ENCODE measurements at regions not wholly inside any gene's neighbourhood (a gene's known extent, or its start where the extent isn't known, plus 50 kb on each side); places are given as distances from the start of the nearest gene placed in this dataset.

GRCh38 chr3:80285388-80285787, 517.6 kb upstream of the ROBO1 start:
- no peak overlapping the region for H3K4me3 Mint-ChIP-seq
- no peaks in the 10 kb centered on the region for H3K4me1 Mint-ChIP-seq
- CTCF ChIA-PET: no interaction called here
- peaks cover 6% of the 10 kb centered on the region for H3K9me3 Mint-ChIP-seq
- DNase-seq: no peak
- H3K27me3 Mint-ChIP-seq: no peaks in the 10 kb centered on the region
- no peaks in the 10 kb centered on the region for H3K36me3 Mint-ChIP-seq
- no peak overlapping the region for H3K27ac Mint-ChIP-seq

- no peak overlapping the region for H3K27ac Mint-ChIP-seq
- no peak for DNase-seq
- H3K36me3 Mint-ChIP-seq: no peaks in the 10 kb centered on the region
- CTCF ChIA-PET: no interaction called here
- no peak overlapping the region for H3K4me3 Mint-ChIP-seq
- no peaks in the 10 kb centered on the region for H3K4me1 Mint-ChIP-seq
- H3K27me3 Mint-ChIP-seq: no peaks in the 10 kb centered on the region
- peaks cover 9% of the 10 kb centered on the region for H3K9me3 Mint-ChIP-seq
Observed at GRCh38 chr3:80283783-80284182, 516.0 kb upstream of the ROBO1 start.

DNA sequence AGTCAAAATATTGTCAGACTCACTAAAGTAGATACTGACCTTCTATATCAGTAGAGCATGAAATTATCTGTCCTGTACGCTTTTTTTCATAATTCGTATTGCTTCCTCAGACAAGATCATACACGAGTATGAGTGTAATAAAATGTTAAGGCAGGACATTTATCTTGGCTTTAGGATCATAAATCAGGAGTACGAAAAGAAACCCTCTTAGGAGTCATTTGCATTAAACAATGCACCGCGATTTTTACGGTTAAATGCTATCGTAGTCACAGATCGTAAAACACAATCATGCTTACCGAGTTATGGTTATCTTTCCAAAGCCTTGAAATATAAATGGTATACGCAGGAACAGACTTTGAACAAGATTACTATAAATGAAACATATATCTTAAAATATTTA, 510.3 kb upstream of the ROBO1 start:
- DNase-seq: no peak
- Mint-ChIP-seq H3K9me3 (peaks cover 9% of the 10 kb centered on the region), H3K36me3 (no peaks in the 10 kb centered on the region), H3K27ac (no peak overlapping the region), H3K27me3 (no peaks in the 10 kb centered on the region), H3K4me3 (no peak overlapping the region), H3K4me1 (no peaks in the 10 kb centered on the region)
- CTCF ChIA-PET: no interaction called here

DNA sequence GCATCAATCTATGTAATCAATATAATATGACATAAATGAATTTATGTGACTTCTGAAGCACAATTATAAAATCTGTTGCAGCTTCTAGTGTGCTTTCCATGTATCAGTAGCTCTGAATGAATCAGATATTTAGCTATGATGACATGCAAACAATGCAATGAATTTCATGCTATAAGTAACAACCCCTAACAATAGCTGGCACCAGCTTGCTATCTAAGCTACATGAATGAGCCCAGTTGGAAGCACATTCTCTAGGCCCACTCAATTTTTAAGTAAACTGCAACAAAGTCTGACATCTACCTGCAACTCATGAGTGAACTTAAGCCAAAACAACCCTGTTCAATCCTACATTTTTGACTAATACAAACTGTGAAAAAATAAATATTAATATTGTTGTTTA, 507.3 kb upstream of the ROBO1 start:
- Mint-ChIP-seq H3K4me1 (no peaks in the 10 kb centered on the region), H3K4me3 (no peak overlapping the region), H3K27me3 (no peaks in the 10 kb centered on the region), H3K9me3 (peaks cover 7% of the 10 kb centered on the region), H3K27ac (no peak overlapping the region), H3K36me3 (no peaks in the 10 kb centered on the region)
- DNase-seq: no peak
- CTCF ChIA-PET: no interaction called here

- Mint-ChIP-seq H3K4me1 (no peaks in the 10 kb centered on the region), H3K27me3 (no peaks in the 10 kb centered on the region), H3K36me3 (no peaks in the 10 kb centered on the region), H3K27ac (no peak overlapping the region), H3K9me3 (no peaks in the 10 kb centered on the region), H3K4me3 (no peak overlapping the region)
- CTCF ChIA-PET: no interaction called here
- no peak for DNase-seq
Observed at GRCh38 chr3:80263260-80263659, 495.5 kb upstream of the ROBO1 start.

DNA sequence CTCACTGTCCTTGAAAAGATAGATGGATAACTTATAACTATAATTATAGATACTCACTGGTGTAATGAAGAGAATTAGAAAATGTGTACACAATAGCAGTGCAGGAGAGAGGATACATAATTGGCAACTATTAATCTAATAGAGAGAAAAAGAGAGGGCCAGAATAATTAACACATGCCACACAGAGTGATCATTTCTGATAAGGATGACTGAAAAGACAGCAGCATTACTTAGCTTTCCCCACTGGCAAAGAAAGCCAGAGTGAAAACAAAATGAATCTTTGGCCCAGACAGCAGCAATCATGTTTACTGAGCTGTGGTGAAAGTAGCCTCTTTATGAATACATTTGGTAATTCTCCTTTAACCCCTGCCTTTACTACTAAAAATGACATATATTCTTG, 493.3 kb upstream of the ROBO1 start:
- DNase-seq: no peak
- Mint-ChIP-seq H3K4me3 (no peak overlapping the region), H3K4me1 (no peaks in the 10 kb centered on the region), H3K27me3 (no peaks in the 10 kb centered on the region), H3K36me3 (no peaks in the 10 kb centered on the region), H3K9me3 (peaks cover 3% of the 10 kb centered on the region), H3K27ac (no peak overlapping the region)
- CTCF ChIA-PET: no interaction called here

GRCh38 chr3:80259736-80260135, 491.9 kb upstream of the ROBO1 start:
- no peak for DNase-seq
- CTCF ChIA-PET: no interaction called here
- no peak overlapping the region for H3K27ac Mint-ChIP-seq
- no peaks in the 10 kb centered on the region for H3K27me3 Mint-ChIP-seq
- peaks cover 3% of the 10 kb centered on the region for H3K9me3 Mint-ChIP-seq
- no peaks in the 10 kb centered on the region for H3K4me1 Mint-ChIP-seq
- no peaks in the 10 kb centered on the region for H3K36me3 Mint-ChIP-seq
- H3K4me3 Mint-ChIP-seq: no peak overlapping the region

GRCh38 chr3:80252113-80252512, 484.3 kb upstream of the ROBO1 start:
- no peak for DNase-seq
- no peak overlapping the region for H3K4me3 Mint-ChIP-seq
- no peaks in the 10 kb centered on the region for H3K36me3 Mint-ChIP-seq
- CTCF ChIA-PET: no interaction called here
- H3K27ac Mint-ChIP-seq: no peak overlapping the region
- no peaks in the 10 kb centered on the region for H3K4me1 Mint-ChIP-seq
- no peaks in the 10 kb centered on the region for H3K27me3 Mint-ChIP-seq
- peaks cover 29% of the 10 kb centered on the region for H3K9me3 Mint-ChIP-seq

DNA sequence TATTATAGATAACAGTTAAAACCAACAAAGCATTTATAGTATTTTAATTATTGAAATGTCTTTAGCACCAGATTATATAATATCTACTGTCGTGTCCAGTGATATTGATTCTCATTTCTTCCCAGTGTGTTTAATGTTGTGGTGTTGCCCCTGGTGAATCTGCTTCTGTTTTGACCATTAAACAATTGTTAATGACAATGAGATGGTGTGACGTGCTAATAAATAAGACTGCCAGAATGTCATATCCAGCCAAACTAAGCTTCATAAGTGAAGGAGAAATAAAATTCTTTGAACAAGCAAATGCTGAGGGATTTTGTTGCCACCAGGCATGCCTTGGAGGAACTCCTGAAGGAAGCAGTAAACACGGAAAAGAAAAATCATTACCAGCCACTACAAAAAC, 480.0 kb upstream of the ROBO1 start:
- CTCF ChIA-PET: no interaction called here
- H3K27ac Mint-ChIP-seq: no peak overlapping the region
- H3K4me3 Mint-ChIP-seq: no peak overlapping the region
- H3K27me3 Mint-ChIP-seq: no peaks in the 10 kb centered on the region
- DNase-seq: no peak
- no peaks in the 10 kb centered on the region for H3K4me1 Mint-ChIP-seq
- H3K36me3 Mint-ChIP-seq: no peaks in the 10 kb centered on the region
- H3K9me3 Mint-ChIP-seq: peaks cover 37% of the 10 kb centered on the region

DNA sequence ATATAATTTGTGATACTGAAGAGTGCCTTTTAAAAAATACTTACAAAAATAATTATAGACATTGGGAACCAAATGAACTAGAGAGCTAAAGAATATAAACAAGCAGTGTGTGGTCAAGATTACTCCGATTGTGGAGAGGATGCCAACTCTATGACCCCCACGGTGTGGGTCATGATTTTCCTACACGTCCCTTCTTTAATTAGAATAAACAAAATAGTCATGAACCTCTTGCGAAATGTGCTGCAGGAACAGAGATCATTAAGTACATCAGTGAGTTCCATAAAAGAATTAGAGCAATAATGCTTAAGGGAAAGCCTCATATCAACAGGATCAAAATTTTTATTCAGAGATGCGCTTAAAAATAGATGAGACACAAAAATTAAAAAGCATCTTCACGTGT, 476.6 kb upstream of the ROBO1 start:
- H3K27ac Mint-ChIP-seq: no peak overlapping the region
- no peaks in the 10 kb centered on the region for H3K36me3 Mint-ChIP-seq
- DNase-seq: no peak
- H3K9me3 Mint-ChIP-seq: peaks cover 28% of the 10 kb centered on the region
- no peaks in the 10 kb centered on the region for H3K4me1 Mint-ChIP-seq
- CTCF ChIA-PET: no interaction called here
- no peaks in the 10 kb centered on the region for H3K27me3 Mint-ChIP-seq
- H3K4me3 Mint-ChIP-seq: no peak overlapping the region

DNA sequence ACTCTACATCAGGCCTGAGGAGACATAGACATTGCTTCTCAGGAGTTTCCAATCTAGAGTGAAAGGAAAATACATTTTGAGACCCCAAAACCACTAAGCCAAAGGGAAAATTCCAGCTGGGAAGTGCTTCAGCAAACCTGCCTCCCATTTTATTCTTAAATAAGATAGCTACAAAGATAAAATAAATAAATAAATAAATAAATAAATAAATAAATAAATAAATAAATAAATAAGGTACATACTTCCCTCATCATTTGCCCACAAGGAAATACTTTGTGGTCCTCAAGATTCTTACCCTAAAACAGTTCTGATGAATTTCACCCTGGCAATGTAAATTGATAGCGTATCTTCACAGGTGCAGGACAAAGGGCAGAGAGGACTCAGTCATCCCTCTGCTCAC, 474.0 kb upstream of the ROBO1 start:
- DNase-seq: no peak
- Mint-ChIP-seq H3K27me3 (no peaks in the 10 kb centered on the region), H3K27ac (no peak overlapping the region), H3K4me3 (no peak overlapping the region), H3K36me3 (no peaks in the 10 kb centered on the region), H3K4me1 (no peaks in the 10 kb centered on the region), H3K9me3 (peaks cover 14% of the 10 kb centered on the region)
- CTCF ChIA-PET: no interaction called here

DNA sequence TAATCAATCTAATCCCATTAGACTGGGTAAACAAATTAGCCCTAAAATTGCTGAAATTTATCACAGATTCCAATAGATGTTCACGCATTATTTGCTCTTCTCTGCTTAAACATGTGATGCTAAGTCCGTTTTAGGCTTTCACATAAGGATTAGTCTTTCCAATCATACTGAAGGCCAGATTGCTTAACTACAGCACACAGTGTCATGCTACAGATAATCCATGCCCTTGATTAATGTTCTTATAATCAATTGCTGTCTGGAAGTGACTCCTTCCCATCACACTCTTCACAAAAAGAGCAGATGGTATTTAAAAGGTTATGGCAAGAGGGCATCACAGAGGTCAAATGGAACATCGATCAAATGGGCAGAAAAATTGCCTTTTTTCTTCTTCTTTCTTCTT, 471.5 kb upstream of the ROBO1 start:
- no peak for DNase-seq
- H3K9me3 Mint-ChIP-seq: peaks cover 14% of the 10 kb centered on the region
- no peak overlapping the region for H3K4me3 Mint-ChIP-seq
- CTCF ChIA-PET: no interaction called here
- no peak overlapping the region for H3K27ac Mint-ChIP-seq
- no peaks in the 10 kb centered on the region for H3K27me3 Mint-ChIP-seq
- no peaks in the 10 kb centered on the region for H3K36me3 Mint-ChIP-seq
- H3K4me1 Mint-ChIP-seq: no peaks in the 10 kb centered on the region

- Mint-ChIP-seq H3K4me1 (no peaks in the 10 kb centered on the region), H3K9me3 (peaks cover 14% of the 10 kb centered on the region), H3K27ac (no peak overlapping the region), H3K36me3 (no peaks in the 10 kb centered on the region), H3K4me3 (no peak overlapping the region), H3K27me3 (no peaks in the 10 kb centered on the region)
- CTCF ChIA-PET: no interaction called here
- DNase-seq: no peak
Observed at GRCh38 chr3:80238606-80239005, 470.8 kb upstream of the ROBO1 start.

DNA sequence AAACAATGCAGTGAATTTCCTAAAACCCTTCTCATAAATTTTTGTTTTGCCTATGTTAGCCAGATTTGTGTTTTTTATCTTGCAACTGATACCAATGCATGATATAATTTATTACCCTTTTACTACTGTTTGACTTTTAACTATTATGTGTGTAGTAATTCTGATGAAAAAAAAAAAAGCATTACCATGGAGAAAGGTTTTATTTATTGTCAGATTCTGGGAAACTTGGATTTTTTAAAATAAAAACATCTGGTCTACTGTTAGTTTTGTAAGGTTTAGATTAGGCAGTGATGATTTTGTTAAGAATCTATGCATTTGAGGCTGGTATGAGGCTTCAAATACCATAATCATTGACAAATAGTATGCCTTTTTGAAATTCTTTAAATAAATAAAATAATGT, 470.4 kb upstream of the ROBO1 start:
- Mint-ChIP-seq H3K4me1 (no peaks in the 10 kb centered on the region), H3K27me3 (no peaks in the 10 kb centered on the region), H3K4me3 (no peak overlapping the region), H3K27ac (no peak overlapping the region), H3K36me3 (no peaks in the 10 kb centered on the region), H3K9me3 (peaks cover 13% of the 10 kb centered on the region)
- CTCF ChIA-PET: no interaction called here
- no peak for DNase-seq

DNA sequence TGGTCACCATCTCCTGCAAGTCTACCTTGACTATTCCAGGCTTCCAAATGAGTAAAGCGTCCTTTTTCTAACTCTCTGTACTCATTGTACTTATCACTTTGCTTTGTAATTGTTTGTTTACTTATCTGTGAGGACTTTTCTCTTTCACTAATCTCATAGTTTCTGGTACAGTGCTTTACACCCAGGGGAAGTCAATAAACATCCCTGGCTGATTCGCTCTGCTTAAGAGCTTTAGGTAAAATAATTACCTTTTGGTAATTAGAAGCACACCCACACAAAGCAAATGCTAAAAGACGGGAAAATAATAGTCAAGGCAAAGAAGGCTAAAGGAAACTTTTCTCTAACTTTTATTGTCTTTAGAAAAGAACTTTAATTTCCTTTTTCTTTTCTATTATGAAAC, 466.9 kb upstream of the ROBO1 start:
- Mint-ChIP-seq H3K4me1 (no peaks in the 10 kb centered on the region), H3K27ac (no peak overlapping the region), H3K27me3 (no peaks in the 10 kb centered on the region), H3K4me3 (no peak overlapping the region), H3K36me3 (no peaks in the 10 kb centered on the region), H3K9me3 (peaks cover 9% of the 10 kb centered on the region)
- CTCF ChIA-PET: no interaction called here
- DNase-seq: no peak

GRCh38 chr3:80233576-80233975, 465.8 kb upstream of the ROBO1 start:
- Mint-ChIP-seq H3K4me3 (no peak overlapping the region), H3K4me1 (no peaks in the 10 kb centered on the region), H3K27ac (no peak overlapping the region), H3K9me3 (peaks cover 9% of the 10 kb centered on the region), H3K27me3 (no peaks in the 10 kb centered on the region), H3K36me3 (no peaks in the 10 kb centered on the region)
- DNase-seq: no peak
- CTCF ChIA-PET: no interaction called here

Measured in activated naive CD4-positive, alpha-beta T cell treated with anti-CD3 and anti-CD28 coated beads, Interleukin-2, amount 10 ng/mL, durations not matched to agents 7 days and 5 days (primary cell).